ENCODE measurements at regions not wholly inside any gene's neighbourhood (a gene's known extent, or its start where the extent isn't known, plus 50 kb on each side); places are given as distances from the start of the nearest gene placed in this dataset.

DNA sequence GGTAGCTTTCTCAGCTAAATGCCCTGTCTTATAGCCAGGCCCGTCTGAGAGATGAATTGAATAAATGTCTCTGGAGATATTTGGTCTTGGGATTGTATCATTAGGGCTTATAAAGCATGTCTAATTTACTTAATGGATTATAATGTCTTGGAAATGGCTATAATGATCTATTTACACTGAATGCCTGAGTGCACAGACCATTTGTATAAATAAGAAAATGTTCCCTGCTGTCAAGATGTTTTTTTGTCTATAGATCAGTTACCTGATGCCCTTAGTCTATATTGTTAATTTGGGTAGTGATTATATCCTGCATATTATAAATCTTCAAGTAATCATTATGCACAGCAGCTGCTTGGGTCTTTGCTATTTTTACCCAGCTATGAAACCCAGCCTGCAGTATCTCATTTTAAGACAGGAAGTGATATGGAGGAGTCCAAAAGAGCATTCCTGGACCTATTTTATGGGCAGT lies 112.9 kb upstream of the ACTBL2 start:
- Histone ChIP-seq H2BK12ac (ENCODE audit: low read length) (no peak overlapping the region), H3K4me2 (ENCODE audit: insufficient read depth, low read length, poor library complexity, severe bottlenecking) (no peak overlapping the region), H3K27ac (replicated peaks; ENCODE audit: low read length) (no peak overlapping the region), H3K9me3 (replicated peaks in 1 of 2; ENCODE audit: control insufficient read depth in 2 of 2, insufficient read depth in 1 of 2, low read depth in 1 of 2, low read length in 2 of 2) (no peaks in the 10 kb centered on the region), H3K27me3 (ENCODE audit: control insufficient read depth in 3 of 3, insufficient read depth in 3 of 3, low read depth in 1 of 3, low read length in 3 of 3) (no peaks in the 10 kb centered on the region), H3K4me1 (ENCODE audit: control insufficient read depth in 2 of 2, insufficient read depth in 1 of 2, low read depth in 1 of 2, low read length in 2 of 2) (peaks cover 0 to 5% of the 10 kb centered on the region in 2 donors), H3K23ac (ENCODE audit: low read depth, low read length, poor library complexity) (no peak overlapping the region), H3K18ac (ENCODE audit: low read length) (no peak overlapping the region), H3K4me3 (ENCODE audit: low read length in 2 of 2) (no peak overlapping the region), H2BK5ac (ENCODE audit: low read length) (no peak overlapping the region), H2AK5ac (ENCODE audit: low read depth, low read length) (no peak overlapping the region), H4K8ac (ENCODE audit: low read depth, low read length) (no peak overlapping the region), H3K79me1 (ENCODE audit: low read depth, low read length) (no peaks in the 10 kb centered on the region), H3K9ac (ENCODE audit: low read depth, low read length, poor library complexity) (no peak overlapping the region), H4K91ac (ENCODE audit: low read depth, low read length, poor library complexity) (no peak overlapping the region), H3K14ac (ENCODE audit: low read length) (no peak overlapping the region), H3K36me3 (replicated peaks in 1 of 2; ENCODE audit: control insufficient read depth in 2 of 2, insufficient read depth in 2 of 2, low read length in 2 of 2) (no peaks in the 10 kb centered on the region), H2BK15ac (ENCODE audit: low read length) (no peak overlapping the region), H3K4ac (ENCODE audit: low read length) (no peak overlapping the region), H2BK120ac (ENCODE audit: low read depth, low read length) (no peak overlapping the region), H2AFZ (ENCODE audit: low read length) (no peak overlapping the region)
- WGBS, 2 donors (ENCODE audit: extremely low coverage in 2 of 2, insufficient read length in 2 of 2, insufficient replicate concordance in 1 of 2) = no CpG with 5 or more reads among the region's 1 CpG
- no peak for DNase-seq (ENCODE audit: low spot score)

- H2BK15ac ChIP-seq (ENCODE audit: low read length) = no peak overlapping the region
- no peaks in the 10 kb centered on the region for H3K9me3 ChIP-seq (replicated peaks in 1 of 2; ENCODE audit: control insufficient read depth in 2 of 2, insufficient read depth in 1 of 2, low read depth in 1 of 2, low read length in 2 of 2)
- no peak overlapping the region for H2AFZ ChIP-seq (ENCODE audit: low read length)
- H2BK12ac ChIP-seq (ENCODE audit: low read length) = no peak overlapping the region
- H3K36me3 ChIP-seq (replicated peaks in 1 of 2; ENCODE audit: control insufficient read depth in 2 of 2, insufficient read depth in 2 of 2, low read length in 2 of 2) = no peaks in the 10 kb centered on the region
- H3K9ac ChIP-seq (ENCODE audit: low read depth, low read length, poor library complexity) = no peak overlapping the region
- H2BK5ac ChIP-seq (ENCODE audit: low read length) = no peak overlapping the region
- no peak overlapping the region for H4K8ac ChIP-seq (ENCODE audit: low read depth, low read length)
- no peak overlapping the region for H3K4me3 ChIP-seq (ENCODE audit: low read length in 2 of 2)
- no peaks in the 10 kb centered on the region for H3K27me3 ChIP-seq (ENCODE audit: control insufficient read depth in 3 of 3, insufficient read depth in 3 of 3, low read depth in 1 of 3, low read length in 3 of 3)
- no CpG with 5 or more reads among the region's 6 CpGs for WGBS, 2 donors (ENCODE audit: extremely low coverage in 2 of 2, insufficient read length in 2 of 2, insufficient replicate concordance in 1 of 2)
- H3K4me1 ChIP-seq (ENCODE audit: control insufficient read depth in 2 of 2, insufficient read depth in 1 of 2, low read depth in 1 of 2, low read length in 2 of 2) = peaks cover 0 to 5% of the 10 kb centered on the region in 2 donors
- no peak overlapping the region for H3K14ac ChIP-seq (ENCODE audit: low read length)
- no peak overlapping the region for H3K27ac ChIP-seq (replicated peaks; ENCODE audit: low read length)
- H3K18ac ChIP-seq (ENCODE audit: low read length) = no peak overlapping the region
- H3K4ac ChIP-seq (ENCODE audit: low read length) = no peak overlapping the region
- H2BK120ac ChIP-seq (ENCODE audit: low read depth, low read length) = no peak overlapping the region
- no peaks in the 10 kb centered on the region for H3K79me1 ChIP-seq (ENCODE audit: low read depth, low read length)
- DNase-seq (ENCODE audit: low spot score) = no peak
- no peak overlapping the region for H2AK5ac ChIP-seq (ENCODE audit: low read depth, low read length)
- H4K91ac ChIP-seq (ENCODE audit: low read depth, low read length, poor library complexity) = no peak overlapping the region
- H3K23ac ChIP-seq (ENCODE audit: low read depth, low read length, poor library complexity) = no peak overlapping the region
- H3K4me2 ChIP-seq (ENCODE audit: insufficient read depth, low read length, poor library complexity, severe bottlenecking) = no peak overlapping the region
Measured at GRCh38 chr5:57594436-57594835, 111.8 kb upstream of the ACTBL2 start.

- Histone ChIP-seq H3K4ac (ENCODE audit: low read length) (no peak overlapping the region), H3K27me3 (ENCODE audit: control insufficient read depth in 3 of 3, insufficient read depth in 3 of 3, low read depth in 1 of 3, low read length in 3 of 3) (no peaks in the 10 kb centered on the region), H3K23ac (ENCODE audit: low read depth, low read length, poor library complexity) (no peak overlapping the region), H3K18ac (ENCODE audit: low read length) (no peak overlapping the region), H3K14ac (ENCODE audit: low read length) (no peak overlapping the region), H3K4me1 (ENCODE audit: control insufficient read depth in 2 of 2, insufficient read depth in 1 of 2, low read depth in 1 of 2, low read length in 2 of 2) (no peaks in the 10 kb centered on the region), H2BK15ac (ENCODE audit: low read length) (no peak overlapping the region), H2BK12ac (ENCODE audit: low read length) (no peak overlapping the region), H3K27ac (replicated peaks; ENCODE audit: low read length) (no peak overlapping the region), H2AK5ac (ENCODE audit: low read depth, low read length) (no peak overlapping the region), H3K79me1 (ENCODE audit: low read depth, low read length) (no peaks in the 10 kb centered on the region), H3K9me3 (replicated peaks in 1 of 2; ENCODE audit: control insufficient read depth in 2 of 2, insufficient read depth in 1 of 2, low read depth in 1 of 2, low read length in 2 of 2) (no peaks in the 10 kb centered on the region), H3K4me3 (ENCODE audit: low read length in 2 of 2) (no peak overlapping the region), H2BK5ac (ENCODE audit: low read length) (no peak overlapping the region), H3K36me3 (replicated peaks in 1 of 2; ENCODE audit: control insufficient read depth in 2 of 2, insufficient read depth in 2 of 2, low read length in 2 of 2) (no peaks in the 10 kb centered on the region), H2BK120ac (ENCODE audit: low read depth, low read length) (no peak overlapping the region), H3K4me2 (ENCODE audit: insufficient read depth, low read length, poor library complexity, severe bottlenecking) (no peak overlapping the region), H3K9ac (ENCODE audit: low read depth, low read length, poor library complexity) (no peak overlapping the region), H2AFZ (ENCODE audit: low read length) (no peak overlapping the region), H4K91ac (ENCODE audit: low read depth, low read length, poor library complexity) (no peak overlapping the region), H4K8ac (ENCODE audit: low read depth, low read length) (no peak overlapping the region)
- no CpG with 5 or more reads among the region's 3 CpGs for WGBS, 2 donors (ENCODE audit: extremely low coverage in 2 of 2, insufficient read length in 2 of 2, insufficient replicate concordance in 1 of 2)
- no peak for DNase-seq (ENCODE audit: low spot score)
Measured at GRCh38 chr5:57592236-57592635, 109.6 kb upstream of the ACTBL2 start.

GRCh38 chr5:57586649-57587048 lies 104.0 kb upstream of the ACTBL2 start:
- no peaks in the 10 kb centered on the region for H3K9me3 ChIP-seq (replicated peaks in 1 of 2; ENCODE audit: control insufficient read depth in 2 of 2, insufficient read depth in 1 of 2, low read depth in 1 of 2, low read length in 2 of 2)
- no peak overlapping the region for H2BK120ac ChIP-seq (ENCODE audit: low read depth, low read length)
- H3K18ac ChIP-seq (ENCODE audit: low read length) = no peak overlapping the region
- H3K4me1 ChIP-seq (ENCODE audit: control insufficient read depth in 2 of 2, insufficient read depth in 1 of 2, low read depth in 1 of 2, low read length in 2 of 2) = no peaks in the 10 kb centered on the region
- no peak overlapping the region for H2BK15ac ChIP-seq (ENCODE audit: low read length)
- WGBS, 2 donors (ENCODE audit: extremely low coverage in 2 of 2, insufficient read length in 2 of 2, insufficient replicate concordance in 1 of 2) = no CpG with 5 or more reads among the region's 1 CpG
- no peak overlapping the region for H3K4me3 ChIP-seq (ENCODE audit: low read length in 2 of 2)
- no peak overlapping the region for H2BK5ac ChIP-seq (ENCODE audit: low read length)
- H3K79me1 ChIP-seq (ENCODE audit: low read depth, low read length) = no peaks in the 10 kb centered on the region
- no peak overlapping the region for H3K4ac ChIP-seq (ENCODE audit: low read length)
- no peak overlapping the region for H2AFZ ChIP-seq (ENCODE audit: low read length)
- H4K8ac ChIP-seq (ENCODE audit: low read depth, low read length) = no peak overlapping the region
- H4K91ac ChIP-seq (ENCODE audit: low read depth, low read length, poor library complexity) = no peak overlapping the region
- no peaks in the 10 kb centered on the region for H3K36me3 ChIP-seq (replicated peaks in 1 of 2; ENCODE audit: control insufficient read depth in 2 of 2, insufficient read depth in 2 of 2, low read length in 2 of 2)
- H3K14ac ChIP-seq (ENCODE audit: low read length) = no peak overlapping the region
- no peak overlapping the region for H3K27ac ChIP-seq (replicated peaks; ENCODE audit: low read length)
- H2AK5ac ChIP-seq (ENCODE audit: low read depth, low read length) = no peak overlapping the region
- no peak overlapping the region for H2BK12ac ChIP-seq (ENCODE audit: low read length)
- no peak overlapping the region for H3K9ac ChIP-seq (ENCODE audit: low read depth, low read length, poor library complexity)
- no peak overlapping the region for H3K4me2 ChIP-seq (ENCODE audit: insufficient read depth, low read length, poor library complexity, severe bottlenecking)
- no peaks in the 10 kb centered on the region for H3K27me3 ChIP-seq (ENCODE audit: control insufficient read depth in 3 of 3, insufficient read depth in 3 of 3, low read depth in 1 of 3, low read length in 3 of 3)
- H3K23ac ChIP-seq (ENCODE audit: low read depth, low read length, poor library complexity) = no peak overlapping the region
- DNase-seq (ENCODE audit: low spot score) = no peak

Data from neuronal stem cell (in vitro differentiated cells).